Neural cell (in vitro differentiated cells): ENCODE measurements at regions not wholly inside any gene's neighbourhood (a gene's known extent, or its start where the extent isn't known, plus 50 kb on each side); places are given as distances from the start of the nearest gene placed in this dataset.

Experiments used
- H2AFZ ChIP-seq: fragments of 200-600, 300-800 bp; sonication (generic), shearing (Covaris generic); 2 replicates; pipeline ENCODE4 v1.6.0; 2014; ENCODE audit warnings: low read depth, mild to moderate bottlenecking, antibody characterized with exemption, low read length, moderate library complexity
- H3F3A ChIP-seq: fragments of 200-600 bp; shearing (Covaris generic); 2 replicates; pipeline ENCODE4 v1.6.1; 2016; ENCODE audit warnings: mild to moderate bottlenecking, moderate library complexity, mixed read lengths, antibody characterized with exemption, low read length; ENCODE audit not compliant: insufficient read depth, poor library complexity, severe bottlenecking
- H3K27ac ChIP-seq: fragments of 200-600, 300-800 bp; sonication (generic), shearing (Covaris generic); 2 replicates; pipeline ENCODE4 v1.5.1; 2014; ENCODE audit warnings: mild to moderate bottlenecking, low read length, moderate library complexity
- H3K27me3 ChIP-seq: fragments of 300-800, 200-600 bp; sonication (generic), shearing (Covaris generic); 2 replicates; pipeline ENCODE4 v1.6.0; 2014; ENCODE audit warnings: mild to moderate bottlenecking, low read depth, low read length, moderate library complexity; ENCODE audit not compliant: insufficient read depth
- H3K36me3 ChIP-seq: fragments of 300-800, 200-600 bp; sonication (generic), shearing (Covaris generic); 2 replicates; pipeline ENCODE4 v1.5.1; 2014; ENCODE audit warnings: mild to moderate bottlenecking, antibody characterized with exemption, low read length, moderate library complexity; ENCODE audit not compliant: insufficient read depth
- H3K4me2 ChIP-seq: fragments of 300-800, 200-600 bp; sonication (generic), shearing (Covaris generic); 2 replicates; pipeline ENCODE4 v1.6.0; 2014; ENCODE audit warnings: mild to moderate bottlenecking, low read length
- H3K4me3 ChIP-seq: fragments of 300-800, 200-600 bp; sonication (generic), shearing (Covaris generic); 2 replicates; pipeline ENCODE4 v1.5.1; 2014; ENCODE audit warnings: mild to moderate bottlenecking, low read length, moderate library complexity
- H3K79me2 ChIP-seq: fragments of 200-600 bp; shearing (Covaris generic); replicated peaks from 2 replicates; pipeline ENCODE4 v1.6.0; 2014; ENCODE audit warnings: mild to moderate bottlenecking, low read length, moderate library complexity; ENCODE audit not compliant: insufficient read depth
- H3K9ac ChIP-seq: fragments of 300-800, 200-600 bp; sonication (generic), shearing (Covaris generic); 2 replicates; pipeline ENCODE4 v1.6.1; 2016; ENCODE audit warnings: mild to moderate bottlenecking, low read length, mixed read lengths
- H3K9me2 ChIP-seq: fragments of 200-600 bp; shearing (Covaris generic); 2 replicates; pipeline ENCODE4 v1.6.1; 2016; ENCODE audit warnings: mild to moderate bottlenecking, low read length, mixed read lengths; ENCODE audit not compliant: insufficient read depth
- H3K9me3 ChIP-seq: fragments of 200-600, 300-800 bp; sonication (generic), shearing (Covaris generic); 2 replicates; pipeline ENCODE4 v1.6.1; 2016; ENCODE audit warnings: mild to moderate bottlenecking, mixed run types, low read length, moderate library complexity, mixed read lengths
- H4K20me1 ChIP-seq: fragments of 200-600 bp; shearing (Covaris generic); 2 replicates; pipeline ENCODE4 v1.6.1; 2016; ENCODE audit warnings: mild to moderate bottlenecking, mixed run types; ENCODE audit not compliant: insufficient read depth
- CTCF ChIP-seq: fragments of 450-650 bp; IDR thresholded peaks from 2 replicates; pipeline ENCODE4 v1.5.1; 2014; ENCODE audit warnings: antibody characterized with exemption, mild to moderate bottlenecking, moderate library complexity; ENCODE audit not compliant: poor library complexity, severe bottlenecking
- EP300 ChIP-seq: fragments of 450-650 bp; conservative IDR thresholded peaks from 2 replicates; pipeline ENCODE4 v1.6.1; 2014; ENCODE audit warnings: antibody characterized with exemption, mild to moderate bottlenecking, moderate library complexity; ENCODE audit not compliant: poor library complexity, severe bottlenecking
- EZH2 ChIP-seq: fragments of 200-600, 300-800 bp; shearing (Covaris generic), sonication (generic); IDR thresholded peaks from 2 replicates; pipeline ENCODE4 v1.6.1; 2014; ENCODE audit warnings: antibody characterized with exemption, low read length, borderline replicate concordance, mild to moderate bottlenecking; ENCODE audit not compliant: insufficient read depth, poor library complexity, severe bottlenecking
- MXI1 ChIP-seq: fragments of 450-650 bp; conservative IDR thresholded peaks from 2 replicates; pipeline ENCODE4 v1.6.1; 2014; ENCODE audit warnings: antibody characterized with exemption, mild to moderate bottlenecking; ENCODE audit not compliant: poor library complexity, severe bottlenecking
- POLR2AphosphoS5 ChIP-seq: IDR thresholded peaks from 2 replicates; pipeline ENCODE4 v1.6.1; 2012
- RAD21 ChIP-seq: fragments of 450-650 bp; conservative IDR thresholded peaks from 2 replicates; pipeline ENCODE4 v1.6.1; 2014; ENCODE audit warnings: antibody characterized with exemption, mild to moderate bottlenecking, moderate library complexity
- REST ChIP-seq: IDR thresholded peaks from 2 replicates; pipeline ENCODE4 v1.6.1; 2012; ENCODE audit warnings: borderline replicate concordance
- SMC3 ChIP-seq: fragments of 450-650 bp; conservative IDR thresholded peaks from 2 replicates; pipeline ENCODE4 v1.6.1; 2014; ENCODE audit warnings: antibody characterized with exemption, mild to moderate bottlenecking, moderate library complexity; ENCODE audit not compliant: poor library complexity
- TAF1 ChIP-seq: IDR thresholded peaks from 2 replicates; pipeline ENCODE4 v1.6.1; 2012; ENCODE audit warnings: low read depth

GRCh38 chr3:78455712-78456433 lies 1311.9 kb downstream of the ROBO1 start:
- no peaks in the 10 kb centered on the region for H3K27me3 ChIP-seq
- no peaks in the 10 kb centered on the region for H4K20me1 ChIP-seq
- H3K4me3 ChIP-seq, result no peak overlapping the region
- H3K4me2 ChIP-seq, result no peak overlapping the region
- H2AFZ ChIP-seq, result no peak overlapping the region
- no peaks in the 10 kb centered on the region for H3K79me2 ChIP-seq
- H3K9me2 ChIP-seq, result no peaks in the 10 kb centered on the region
- H3K9me3 ChIP-seq, result no peaks in the 10 kb centered on the region
- no peak for TF ChIP-seq MXI1
- TF ChIP-seq EZH2, result no peak
- no peak for TF ChIP-seq EP300
- TF ChIP-seq CTCF, result no peak
- no peak for TF ChIP-seq TAF1
- TF ChIP-seq SMC3, result no peak
- no peak for TF ChIP-seq POLR2AphosphoS5
- TF ChIP-seq RAD21, result no peak
- no peak for TF ChIP-seq REST
- no peak overlapping the region for H3K9ac ChIP-seq
- no peak overlapping the region for H3K27ac ChIP-seq
- H3F3A ChIP-seq, result no peaks in the 10 kb centered on the region
- no peaks in the 10 kb centered on the region for H3K36me3 ChIP-seq

- Histone ChIP-seq H3K9me3 (no peaks in the 10 kb centered on the region), H2AFZ (no peak overlapping the region), H3K9ac (no peak overlapping the region), H3K4me2 (no peak overlapping the region), H3K9me2 (no peaks in the 10 kb centered on the region), H3K4me3 (no peak overlapping the region), H3K27ac (no peak overlapping the region), H3K79me2 (no peaks in the 10 kb centered on the region), H3K27me3 (no peaks in the 10 kb centered on the region), H4K20me1 (no peaks in the 10 kb centered on the region), H3K36me3 (no peaks in the 10 kb centered on the region), H3F3A (no peaks in the 10 kb centered on the region)
- TF ChIP-seq EP300 (no peak), CTCF (no peak), POLR2AphosphoS5 (no peak), MXI1 (no peak), EZH2 (no peak), SMC3 (no peak), RAD21 (no peak), REST (no peak), TAF1 (no peak)
Measured at GRCh38 chr3:78459796-78460195, 1308.0 kb downstream of the ROBO1 start.
